MM.1S (cell line): ENCODE measurements at regions not wholly inside any gene's neighbourhood (a gene's known extent, or its start where the extent isn't known, plus 50 kb on each side); places are given as distances from the start of the nearest gene placed in this dataset.

Source experiments
- CTCF ChIP-seq: fragments of 300-600 bp; sonication (generic); IDR thresholded peaks from 2 replicates; pipeline ENCODE4 v1.5.1; 2016; ENCODE audit warnings: antibody characterized with exemption, low read length, mixed read lengths
- EZH2 ChIP-seq: fragments of 300-600 bp; sonication (generic); optimal IDR thresholded peaks from 2 replicates; pipeline ENCODE3; 2017; ENCODE audit warnings: low read depth, mild to moderate bottlenecking, antibody characterized with exemption, low read length, mixed read lengths
- EZH2phosphoT487 ChIP-seq: fragments of 300-600 bp; sonication (generic); IDR thresholded peaks from 2 replicates; pipeline ENCODE4 v1.6.1; 2018; ENCODE audit warnings: antibody characterized with exemption, low read length

DNA sequence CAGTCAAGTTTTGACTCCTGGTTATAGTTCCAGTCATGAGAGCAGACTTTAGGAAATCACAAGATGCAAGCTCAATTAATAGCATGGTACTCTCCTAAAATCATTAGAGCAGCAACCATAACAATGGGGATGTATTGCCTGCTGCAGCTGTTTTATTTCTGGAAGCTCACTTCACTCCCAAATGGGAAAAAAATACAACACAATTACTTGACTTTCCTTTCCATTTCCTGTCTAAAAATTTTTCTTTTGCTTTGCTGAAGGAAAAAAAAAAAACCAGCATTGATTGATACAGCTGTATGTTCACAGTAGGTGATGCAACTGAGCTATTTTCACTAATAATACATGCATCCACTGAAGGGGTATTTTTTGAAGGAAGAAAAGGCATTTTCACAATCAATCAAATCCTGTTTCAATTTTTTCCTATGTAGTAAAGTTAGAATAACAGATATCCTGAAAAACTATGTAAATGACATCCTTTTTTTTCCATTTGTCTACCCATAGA lies 143.9 kb upstream of the NOVA1 start:
- TF ChIP-seq CTCF = no peak
- TF ChIP-seq EZH2phosphoT487 = no peak
- no peak for TF ChIP-seq EZH2
